ENCODE measurements at regions not wholly inside any gene's neighbourhood (a gene's known extent, or its start where the extent isn't known, plus 50 kb on each side); places are given as distances from the start of the nearest gene placed in this dataset.

DNA sequence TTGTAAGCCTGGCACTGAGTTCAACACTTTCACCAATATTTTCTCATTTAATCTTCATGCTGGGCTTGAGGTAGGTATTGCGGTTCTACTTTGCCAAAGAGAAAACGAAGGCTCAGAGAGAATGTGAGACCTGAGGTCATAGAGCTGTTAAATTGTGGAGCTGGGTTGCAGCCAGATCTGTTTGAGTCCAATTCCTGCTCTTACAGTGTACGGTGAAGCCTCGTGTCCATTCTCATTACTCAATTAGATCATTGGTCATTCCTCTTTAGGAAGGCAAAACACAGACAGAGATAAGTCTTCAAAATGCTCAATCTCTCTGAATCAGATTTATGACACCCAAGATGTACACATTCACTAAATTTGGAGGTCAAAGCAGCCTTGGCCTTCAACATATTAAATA is 559.0 kb upstream of the DAB1 start:
- no peak for TF ChIP-seq RARB (CRISPR knock-in tag; IDR thresholded peaks at IDR 0.05)
- no peak for TF ChIP-seq TOX (CRISPR knock-in tag; IDR thresholded peaks at IDR 0.05; ENCODE audit: borderline replicate concordance)
- no peak for TF ChIP-seq OSR1 (CRISPR knock-in tag; IDR thresholded peaks at IDR 0.05)
- TF ChIP-seq ZNF565 (CRISPR knock-in tag; conservative IDR thresholded peaks at IDR 0.05; ENCODE audit: low read depth) = no peak
- no peak for TF ChIP-seq TCF4 (CRISPR knock-in tag; IDR thresholded peaks at IDR 0.05; ENCODE audit: borderline replicate concordance)
- TF ChIP-seq ZNF70 (CRISPR knock-in tag; IDR thresholded peaks at IDR 0.05) = no peak
- no peak for TF ChIP-seq SNAI2 (CRISPR knock-in tag; IDR thresholded peaks at IDR 0.05)
- no peak for TF ChIP-seq CSDC2 (CRISPR knock-in tag; IDR thresholded peaks at IDR 0.05)
- no peak for TF ChIP-seq ZFP3 (CRISPR knock-in tag; IDR thresholded peaks at IDR 0.05)
- no peak for TF ChIP-seq BACH2 (CRISPR knock-in tag; IDR thresholded peaks at IDR 0.05; ENCODE audit: borderline replicate concordance)
- no peak for TF ChIP-seq ISL1 (CRISPR knock-in tag; IDR thresholded peaks at IDR 0.05)
- TF ChIP-seq ARNTL (CRISPR knock-in tag; IDR thresholded peaks at IDR 0.05; ENCODE audit: borderline replicate concordance, low read depth) = no peak
- TF ChIP-seq ZFP30 (CRISPR knock-in tag; IDR thresholded peaks at IDR 0.05) = no peak
- TF ChIP-seq, protein P1, sequence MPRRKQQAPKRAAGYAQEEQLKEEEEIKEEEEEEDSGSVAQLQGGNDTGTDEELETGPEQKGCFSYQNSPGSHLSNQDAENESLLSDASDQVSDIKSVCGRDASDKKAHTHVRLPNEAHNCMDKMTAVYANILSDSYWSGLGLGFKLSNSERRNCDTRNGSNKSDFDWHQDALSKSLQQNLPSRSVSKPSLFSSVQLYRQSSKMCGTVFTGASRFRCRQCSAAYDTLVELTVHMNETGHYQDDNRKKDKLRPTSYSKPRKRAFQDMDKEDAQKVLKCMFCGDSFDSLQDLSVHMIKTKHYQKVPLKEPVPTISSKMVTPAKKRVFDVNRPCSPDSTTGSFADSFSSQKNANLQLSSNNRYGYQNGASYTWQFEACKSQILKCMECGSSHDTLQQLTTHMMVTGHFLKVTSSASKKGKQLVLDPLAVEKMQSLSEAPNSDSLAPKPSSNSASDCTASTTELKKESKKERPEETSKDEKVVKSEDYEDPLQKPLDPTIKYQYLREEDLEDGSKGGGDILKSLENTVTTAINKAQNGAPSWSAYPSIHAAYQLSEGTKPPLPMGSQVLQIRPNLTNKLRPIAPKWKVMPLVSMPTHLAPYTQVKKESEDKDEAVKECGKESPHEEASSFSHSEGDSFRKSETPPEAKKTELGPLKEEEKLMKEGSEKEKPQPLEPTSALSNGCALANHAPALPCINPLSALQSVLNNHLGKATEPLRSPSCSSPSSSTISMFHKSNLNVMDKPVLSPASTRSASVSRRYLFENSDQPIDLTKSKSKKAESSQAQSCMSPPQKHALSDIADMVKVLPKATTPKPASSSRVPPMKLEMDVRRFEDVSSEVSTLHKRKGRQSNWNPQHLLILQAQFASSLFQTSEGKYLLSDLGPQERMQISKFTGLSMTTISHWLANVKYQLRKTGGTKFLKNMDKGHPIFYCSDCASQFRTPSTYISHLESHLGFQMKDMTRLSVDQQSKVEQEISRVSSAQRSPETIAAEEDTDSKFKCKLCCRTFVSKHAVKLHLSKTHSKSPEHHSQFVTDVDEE (CRISPR knock-in tag; IDR thresholded peaks at IDR 0.05) = no peak
- TF ChIP-seq GLIS3 (CRISPR knock-in tag; IDR thresholded peaks at IDR 0.05) = no peak
- ATAC-seq = no peak

DNA sequence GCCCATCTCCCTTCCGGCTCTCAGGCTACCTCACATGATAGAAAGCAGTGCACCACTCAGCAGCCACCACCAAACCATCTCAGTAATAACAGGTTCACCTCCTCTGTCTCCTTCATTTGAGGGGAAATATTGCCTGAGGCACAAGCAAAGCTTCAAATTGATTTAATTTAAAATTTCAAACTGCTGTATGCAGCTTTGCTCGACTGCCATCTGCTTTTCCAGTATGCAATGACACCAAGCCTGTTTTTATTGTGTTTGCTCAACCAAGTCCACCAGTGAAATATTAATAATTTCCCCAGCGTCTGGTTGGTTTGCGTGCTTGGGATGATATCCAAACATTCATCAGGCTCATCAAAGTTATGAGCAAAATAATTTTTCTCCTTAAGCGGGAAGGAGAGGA is 552.4 kb upstream of the DAB1 start:
- ATAC-seq = no peak
- TF ChIP-seq ISL1 (CRISPR knock-in tag; IDR thresholded peaks at IDR 0.05) (no peak), ZFP30 (CRISPR knock-in tag; IDR thresholded peaks at IDR 0.05) (no peak), RARB (CRISPR knock-in tag; IDR thresholded peaks at IDR 0.05) (no peak), ESRRG (CRISPR knock-in tag; IDR thresholded peaks at IDR 0.05) (no peak), ZC3H10 (CRISPR knock-in tag; IDR thresholded peaks at IDR 0.05) (no peak), ZNF8 (CRISPR knock-in tag; IDR thresholded peaks at IDR 0.05) (no peak), CSDC2 (CRISPR knock-in tag; IDR thresholded peaks at IDR 0.05) (no peak), ARNTL (CRISPR knock-in tag; IDR thresholded peaks at IDR 0.05; ENCODE audit: borderline replicate concordance, low read depth) (no peak), SNAI2 (CRISPR knock-in tag; IDR thresholded peaks at IDR 0.05) (no peak), TOX (CRISPR knock-in tag; IDR thresholded peaks at IDR 0.05; ENCODE audit: borderline replicate concordance) (no peak), TCF4 (CRISPR knock-in tag; IDR thresholded peaks at IDR 0.05; ENCODE audit: borderline replicate concordance) (no peak), ZNF565 (CRISPR knock-in tag; conservative IDR thresholded peaks at IDR 0.05; ENCODE audit: low read depth) (no peak), ZFP3 (CRISPR knock-in tag; IDR thresholded peaks at IDR 0.05) (no peak), OSR1 (CRISPR knock-in tag; IDR thresholded peaks at IDR 0.05) (no peak), ZNF70 (CRISPR knock-in tag; IDR thresholded peaks at IDR 0.05) (no peak)
- TF ChIP-seq, protein P2, sequence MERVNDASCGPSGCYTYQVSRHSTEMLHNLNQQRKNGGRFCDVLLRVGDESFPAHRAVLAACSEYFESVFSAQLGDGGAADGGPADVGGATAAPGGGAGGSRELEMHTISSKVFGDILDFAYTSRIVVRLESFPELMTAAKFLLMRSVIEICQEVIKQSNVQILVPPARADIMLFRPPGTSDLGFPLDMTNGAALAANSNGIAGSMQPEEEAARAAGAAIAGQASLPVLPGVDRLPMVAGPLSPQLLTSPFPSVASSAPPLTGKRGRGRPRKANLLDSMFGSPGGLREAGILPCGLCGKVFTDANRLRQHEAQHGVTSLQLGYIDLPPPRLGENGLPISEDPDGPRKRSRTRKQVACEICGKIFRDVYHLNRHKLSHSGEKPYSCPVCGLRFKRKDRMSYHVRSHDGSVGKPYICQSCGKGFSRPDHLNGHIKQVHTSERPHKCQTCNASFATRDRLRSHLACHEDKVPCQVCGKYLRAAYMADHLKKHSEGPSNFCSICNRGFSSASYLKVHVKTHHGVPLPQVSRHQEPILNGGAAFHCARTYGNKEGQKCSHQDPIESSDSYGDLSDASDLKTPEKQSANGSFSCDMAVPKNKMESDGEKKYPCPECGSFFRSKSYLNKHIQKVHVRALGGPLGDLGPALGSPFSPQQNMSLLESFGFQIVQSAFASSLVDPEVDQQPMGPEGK (CRISPR knock-in tag; IDR thresholded peaks at IDR 0.05; ENCODE audit: borderline replicate concordance) = no peak
- TF ChIP-seq, protein P1 (CRISPR knock-in tag; IDR thresholded peaks at IDR 0.05) = no peak
- TF ChIP-seq, protein P3, sequence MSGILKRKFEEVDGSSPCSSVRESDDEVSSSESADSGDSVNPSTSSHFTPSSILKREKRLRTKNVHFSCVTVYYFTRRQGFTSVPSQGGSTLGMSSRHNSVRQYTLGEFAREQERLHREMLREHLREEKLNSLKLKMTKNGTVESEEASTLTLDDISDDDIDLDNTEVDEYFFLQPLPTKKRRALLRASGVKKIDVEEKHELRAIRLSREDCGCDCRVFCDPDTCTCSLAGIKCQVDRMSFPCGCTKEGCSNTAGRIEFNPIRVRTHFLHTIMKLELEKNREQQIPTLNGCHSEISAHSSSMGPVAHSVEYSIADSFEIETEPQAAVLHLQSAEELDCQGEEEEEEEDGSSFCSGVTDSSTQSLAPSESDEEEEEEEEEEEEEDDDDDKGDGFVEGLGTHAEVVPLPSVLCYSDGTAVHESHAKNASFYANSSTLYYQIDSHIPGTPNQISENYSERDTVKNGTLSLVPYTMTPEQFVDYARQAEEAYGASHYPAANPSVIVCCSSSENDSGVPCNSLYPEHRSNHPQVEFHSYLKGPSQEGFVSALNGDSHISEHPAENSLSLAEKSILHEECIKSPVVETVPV (CRISPR knock-in tag; IDR thresholded peaks at IDR 0.05) = no peak

DNA sequence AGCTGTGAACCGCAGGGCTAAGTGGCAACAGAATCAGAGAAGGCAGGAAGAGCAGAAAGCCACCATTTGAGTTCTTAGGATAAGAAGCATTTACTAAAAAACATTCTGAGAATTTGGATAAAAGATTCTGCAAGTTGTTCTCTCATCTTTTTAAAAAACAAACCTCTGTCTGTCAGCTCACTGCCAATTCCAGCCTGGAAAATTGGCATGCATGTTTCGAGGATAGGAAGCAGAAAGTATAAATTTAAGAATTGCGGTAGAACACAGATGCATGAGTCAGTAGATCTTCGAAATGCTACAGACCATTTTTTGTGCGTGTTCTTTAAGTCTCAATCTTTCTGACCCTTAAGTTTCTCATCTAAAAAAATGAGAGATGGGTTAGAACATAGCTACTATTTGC is 544.5 kb upstream of the DAB1 start:
- no peak for ATAC-seq
- TF ChIP-seq TOX (CRISPR knock-in tag; IDR thresholded peaks at IDR 0.05; ENCODE audit: borderline replicate concordance) (no peak), ZNF565 (CRISPR knock-in tag; conservative IDR thresholded peaks at IDR 0.05; ENCODE audit: low read depth) (no peak), GLIS3 (CRISPR knock-in tag; IDR thresholded peaks at IDR 0.05) (no peak), RARB (CRISPR knock-in tag; IDR thresholded peaks at IDR 0.05) (no peak), ZFP30 (CRISPR knock-in tag; IDR thresholded peaks at IDR 0.05) (no peak), CSDC2 (CRISPR knock-in tag; IDR thresholded peaks at IDR 0.05) (no peak), ZC3H10 (CRISPR knock-in tag; IDR thresholded peaks at IDR 0.05) (no peak), ZNF70 (CRISPR knock-in tag; IDR thresholded peaks at IDR 0.05) (no peak), PPARA (CRISPR knock-in tag; IDR thresholded peaks at IDR 0.05; ENCODE audit: borderline replicate concordance) (no peak)
- TF ChIP-seq, protein P2 (CRISPR knock-in tag; IDR thresholded peaks at IDR 0.05; ENCODE audit: borderline replicate concordance) = no peak
- TF ChIP-seq, protein P3 (CRISPR knock-in tag; IDR thresholded peaks at IDR 0.05) = no peak
- TF ChIP-seq, protein P4, sequence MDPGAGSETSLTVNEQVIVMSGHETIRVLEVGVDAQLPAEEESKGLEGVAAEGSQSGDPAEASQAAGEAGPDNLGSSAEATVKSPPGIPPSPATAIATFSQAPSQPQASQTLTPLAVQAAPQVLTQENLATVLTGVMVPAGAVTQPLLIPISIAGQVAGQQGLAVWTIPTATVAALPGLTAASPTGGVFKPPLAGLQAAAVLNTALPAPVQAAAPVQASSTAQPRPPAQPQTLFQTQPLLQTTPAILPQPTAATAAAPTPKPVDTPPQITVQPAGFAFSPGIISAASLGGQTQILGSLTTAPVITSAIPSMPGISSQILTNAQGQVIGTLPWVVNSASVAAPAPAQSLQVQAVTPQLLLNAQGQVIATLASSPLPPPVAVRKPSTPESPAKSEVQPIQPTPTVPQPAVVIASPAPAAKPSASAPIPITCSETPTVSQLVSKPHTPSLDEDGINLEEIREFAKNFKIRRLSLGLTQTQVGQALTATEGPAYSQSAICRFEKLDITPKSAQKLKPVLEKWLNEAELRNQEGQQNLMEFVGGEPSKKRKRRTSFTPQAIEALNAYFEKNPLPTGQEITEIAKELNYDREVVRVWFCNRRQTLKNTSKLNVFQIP (CRISPR knock-in tag; IDR thresholded peaks at IDR 0.05; ENCODE audit: borderline replicate concordance, low read depth) = no peak
